AML-193 (cell line): ENCODE measurements at regions not wholly inside any gene's neighbourhood (a gene's known extent, or its start where the extent isn't known, plus 50 kb on each side); places are given as distances from the start of the nearest gene placed in this dataset.
A peak's percentile ranks its signal among the peaks of the same experiment; 100 is the strongest.

ENCODE experiments used
- DNase-seq, 2 experiments: peaks; one replicate each; lab custom pipeline; 2025; lab: John Stamatoyannopoulos, UW

DNA sequence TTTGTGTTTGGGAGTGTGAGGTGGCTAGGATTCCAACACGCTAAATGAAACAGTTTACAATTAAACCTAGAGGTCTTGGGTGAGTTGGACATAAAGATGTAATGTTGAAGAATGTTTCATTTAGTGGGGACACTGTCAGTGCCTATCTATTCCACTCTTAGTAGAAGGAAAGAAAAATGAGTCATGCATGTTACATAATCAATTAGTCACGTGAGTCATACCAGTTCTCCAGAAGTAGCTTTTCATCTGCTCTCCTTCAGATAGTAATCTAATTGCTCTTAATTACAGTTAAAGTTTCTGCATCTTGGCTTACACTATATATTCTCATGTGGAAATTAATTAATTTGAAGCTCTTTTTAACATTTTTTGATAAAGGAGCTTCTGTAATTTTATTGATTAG, 115.7 kb upstream of the P2RY1 start:
- DNase-seq = peak; percentile 84 to 87

DNA sequence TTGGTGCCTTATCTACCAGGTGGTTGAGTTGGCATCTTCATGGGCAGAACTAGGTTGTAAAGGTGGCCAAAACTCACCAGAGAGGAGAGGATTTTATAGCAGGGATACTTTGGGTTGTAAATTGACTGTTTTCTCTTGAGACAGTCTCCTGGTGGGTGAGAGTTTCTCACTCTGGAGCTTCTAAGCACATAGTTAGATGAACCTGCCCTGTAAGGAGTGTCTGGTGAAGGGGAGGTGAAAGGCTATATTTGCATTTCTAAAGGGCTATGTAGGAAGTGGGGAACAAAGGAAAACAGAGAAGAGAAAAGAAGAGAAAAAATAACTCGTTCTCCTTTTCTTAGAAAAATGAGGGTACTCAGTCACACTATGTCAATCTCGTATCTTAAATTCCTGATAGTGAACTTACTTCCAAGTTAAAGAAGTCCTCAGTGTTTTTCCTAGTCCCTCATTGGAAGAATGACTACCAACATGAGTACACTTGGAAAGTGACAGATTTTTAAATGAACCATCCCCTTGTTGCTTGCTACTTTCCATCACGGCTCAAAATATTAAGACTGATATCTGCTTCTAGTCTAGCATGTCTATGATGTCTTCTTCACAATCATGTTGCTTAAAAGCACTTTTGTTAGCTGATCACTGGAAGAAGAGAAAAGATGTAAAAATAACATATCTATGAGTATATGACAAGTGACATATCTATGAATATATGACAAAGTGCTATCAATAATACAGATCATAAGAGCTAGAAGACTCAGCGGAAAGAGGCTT, 113.8 kb upstream of the P2RY1 start:
- no peak for DNase-seq

- no peak for DNase-seq
Observed at GRCh38 chr3:152724270-152724669, 110.7 kb upstream of the P2RY1 start.

DNA sequence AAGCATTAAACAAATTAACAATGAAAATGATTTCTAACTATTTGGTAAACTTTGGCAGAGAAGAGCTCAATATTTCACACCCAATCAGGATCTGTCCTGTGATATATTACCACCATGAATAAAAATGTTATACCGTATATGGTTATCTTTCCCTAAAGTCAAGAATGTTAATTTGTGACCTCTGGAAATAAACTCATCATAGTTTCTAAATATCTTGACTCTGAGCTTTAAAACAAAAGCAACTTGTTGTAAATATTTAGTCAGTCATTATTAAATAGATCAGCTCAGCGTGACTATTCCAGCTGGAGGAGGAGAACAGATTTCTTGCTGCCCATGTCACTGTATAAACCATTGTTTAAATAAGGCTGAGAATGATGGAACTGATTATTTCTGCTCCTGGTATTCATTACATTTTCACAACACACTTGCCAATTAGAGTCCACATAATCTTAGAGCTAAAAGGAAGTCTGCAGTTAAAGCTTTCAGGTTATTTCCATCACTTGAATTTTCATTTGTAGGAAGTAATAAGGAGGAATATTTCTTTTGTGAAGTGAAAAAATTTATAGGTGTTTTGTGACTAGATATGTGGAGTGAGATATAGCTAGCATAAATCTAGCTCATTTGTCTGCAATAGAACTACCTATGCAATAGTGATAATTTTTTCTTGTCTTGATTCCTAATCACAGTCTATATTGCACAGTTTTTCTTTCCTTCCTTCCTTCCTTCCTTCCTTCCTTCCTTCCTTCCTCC, 106.5 kb upstream of the P2RY1 start:
- no peak for DNase-seq

DNA sequence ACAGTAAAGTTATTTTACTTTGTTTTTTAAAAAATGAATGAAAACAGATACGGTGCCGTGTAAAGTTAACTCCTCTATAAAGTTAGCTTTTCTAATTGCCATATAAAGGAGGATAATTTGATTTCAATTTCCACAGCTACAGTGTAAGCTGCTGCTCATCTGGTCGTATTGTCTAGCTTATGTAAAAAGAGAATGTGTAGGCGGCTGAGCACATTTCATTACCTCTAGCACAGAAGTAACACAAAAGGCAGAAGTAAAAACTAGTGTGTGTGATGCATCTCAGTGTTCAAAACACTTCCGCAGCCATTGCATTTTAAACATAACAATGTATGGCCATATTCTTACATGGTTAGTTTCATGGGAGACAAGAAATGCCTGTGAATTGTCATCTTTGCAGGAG, 105.0 kb upstream of the P2RY1 start:
- DNase-seq = no peak

- no peak for DNase-seq
Observed at GRCh38 chr3:152731511-152731910, 103.4 kb upstream of the P2RY1 start.

GRCh38 chr3:152733584-152734119, 101.3 kb upstream of the P2RY1 start:
- no peak for DNase-seq

DNA sequence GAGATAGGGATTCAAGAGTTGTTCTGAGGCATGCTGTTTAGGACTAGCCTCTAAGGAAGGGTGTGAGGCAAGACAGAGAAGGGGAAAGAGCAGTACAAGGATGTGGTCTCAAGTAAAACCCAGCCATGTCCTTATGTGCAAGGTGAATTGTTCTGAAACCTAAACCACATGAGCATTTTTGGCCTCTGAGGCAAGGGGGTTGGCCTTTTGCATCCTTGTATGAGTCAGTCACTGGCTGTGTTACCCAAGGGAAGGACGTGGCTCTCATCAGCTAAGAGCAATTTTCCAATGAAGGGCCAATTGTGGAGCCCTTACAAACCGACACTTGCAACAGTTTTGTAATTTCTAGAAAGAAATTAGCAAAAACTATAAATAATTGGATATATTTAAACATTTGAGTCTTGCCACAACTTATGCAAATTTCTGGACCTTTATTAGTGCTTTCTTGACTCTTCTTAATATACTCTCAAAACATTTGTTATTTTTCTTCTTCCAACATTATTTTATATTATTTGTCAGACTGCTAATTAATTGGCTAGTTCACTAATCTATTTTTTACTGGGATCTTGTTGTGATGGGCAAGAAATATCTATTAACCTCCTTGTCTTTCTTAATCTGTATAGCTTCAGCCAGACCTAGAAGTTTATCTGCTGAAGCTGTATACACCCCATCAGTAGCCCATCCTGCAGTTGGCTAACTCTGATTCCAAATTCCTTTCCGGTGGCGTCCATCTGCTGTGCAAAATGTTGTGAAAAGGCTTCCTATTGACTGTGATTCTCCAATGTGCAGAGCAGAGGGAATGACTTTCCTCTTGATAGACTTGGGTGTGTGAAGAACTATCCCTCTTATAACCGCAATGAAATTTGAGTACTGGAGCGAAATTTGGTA, 97.7 kb upstream of the P2RY1 start:
- peak; percentile 53 for DNase-seq

- peak; percentile 32 to 47 for DNase-seq
Observed at GRCh38 chr3:152738656-152739055, 96.3 kb upstream of the P2RY1 start.

GRCh38 chr3:152742368-152743347, 92.3 kb upstream of the P2RY1 start:
- DNase-seq = no peak

DNA sequence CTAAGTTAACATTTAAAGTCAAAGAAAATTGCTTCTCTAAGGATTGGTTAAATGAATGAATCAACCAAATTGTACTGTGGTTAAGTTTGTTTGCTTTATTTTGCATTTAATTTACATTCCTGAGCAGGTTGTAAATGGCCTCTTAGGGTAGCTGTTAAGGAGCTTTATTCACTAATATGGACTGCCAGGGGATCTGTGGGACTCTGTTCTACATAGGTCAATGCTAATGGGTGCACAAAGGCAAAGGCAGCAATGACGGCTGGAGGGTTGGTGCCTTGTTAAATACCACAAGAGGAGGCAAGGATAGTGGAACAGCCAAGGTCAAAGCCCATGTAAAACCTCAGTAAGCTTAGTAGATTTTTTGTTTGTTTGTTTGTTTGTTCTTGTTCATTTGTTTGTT, 89.3 kb upstream of the P2RY1 start:
- no peak for DNase-seq

GRCh38 chr3:152754303-152754702, 80.6 kb upstream of the P2RY1 start:
- no peak for DNase-seq

DNA sequence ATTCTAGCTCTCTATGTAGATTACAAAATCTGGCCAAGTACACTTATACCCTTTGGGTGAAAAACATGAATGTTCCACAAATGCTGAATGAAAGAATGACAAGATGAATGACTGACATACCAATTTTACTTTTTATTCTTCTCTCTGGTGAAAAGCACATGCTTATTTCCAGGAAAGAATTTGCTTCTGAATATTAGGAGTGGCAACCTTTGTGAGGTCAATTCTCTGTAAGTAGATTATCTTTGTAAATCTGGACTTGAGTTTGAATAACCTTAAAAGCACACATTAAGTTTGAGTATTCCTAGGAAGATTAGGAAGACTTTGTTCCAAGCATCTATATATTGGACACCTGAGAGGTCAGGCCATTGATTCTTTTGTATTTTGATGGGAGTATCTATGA, 78.1 kb upstream of the P2RY1 start:
- no peak for DNase-seq

DNA sequence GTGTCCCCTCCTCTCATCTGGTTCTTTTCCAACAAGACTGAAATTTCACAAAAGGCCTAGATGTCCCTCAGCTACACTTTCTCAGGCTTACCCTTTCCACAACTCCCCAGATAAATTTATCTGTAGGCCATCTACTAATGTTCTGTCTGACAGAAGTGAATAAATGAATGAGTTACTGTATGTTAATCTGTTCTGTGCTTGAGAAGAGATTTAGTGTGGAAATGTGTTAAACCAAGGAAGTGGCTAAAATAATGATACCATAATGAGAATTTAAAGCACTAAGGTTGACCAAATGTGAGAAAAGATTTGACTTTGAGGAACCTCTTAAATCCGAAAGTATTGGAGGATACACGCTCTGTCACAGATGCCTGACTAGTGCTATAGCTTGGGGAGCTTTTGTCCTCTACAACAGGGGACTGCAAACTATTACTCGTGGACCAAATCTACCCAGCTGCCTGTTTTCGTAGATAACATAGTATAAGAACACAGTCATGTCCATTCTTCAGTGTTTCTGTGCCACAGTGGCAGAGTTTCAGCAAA, 74.8 kb upstream of the P2RY1 start:
- no peak for DNase-seq

DNA sequence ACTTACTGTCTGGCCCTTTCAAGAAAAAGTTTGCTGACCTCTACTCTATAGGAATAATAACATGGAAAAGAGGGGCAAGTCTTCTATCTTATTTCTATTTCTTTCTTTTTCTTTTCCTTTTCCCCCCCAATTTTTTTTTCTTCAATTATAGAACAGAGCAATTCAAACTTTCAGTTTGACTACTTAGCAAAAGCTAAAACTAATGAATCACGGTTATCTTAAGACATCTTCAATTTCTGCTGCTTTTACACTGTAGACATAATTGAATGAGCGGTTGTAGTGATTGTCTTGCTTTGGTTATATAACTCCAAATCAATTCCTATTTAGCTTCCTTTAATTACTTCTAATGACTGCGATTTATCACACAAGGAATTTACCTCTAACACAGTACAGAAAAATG, 74.3 kb upstream of the P2RY1 start:
- no peak for DNase-seq

DNA sequence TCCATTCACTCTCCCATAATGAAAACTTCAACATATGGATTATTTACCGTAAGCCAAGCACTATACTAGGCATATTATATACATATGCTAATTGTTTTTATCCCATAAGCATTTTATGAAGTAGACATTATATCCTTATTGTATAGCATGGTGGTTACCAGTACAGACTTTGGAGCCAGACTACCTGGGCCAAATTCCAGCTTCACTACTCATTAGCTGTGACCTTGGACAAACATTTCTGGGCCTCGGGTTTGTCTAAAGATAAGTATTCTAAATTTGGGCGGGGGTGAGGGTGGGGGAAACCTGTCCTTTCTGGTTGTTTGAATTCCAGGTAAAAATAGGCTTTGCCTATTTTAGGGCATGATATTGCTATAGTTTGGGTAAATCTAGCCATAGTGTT, 66.5 kb upstream of the P2RY1 start:
- no peak for DNase-seq

- DNase-seq = peak; percentile 89
Observed at GRCh38 chr3:152769523-152769922, 65.4 kb upstream of the P2RY1 start.

- DNase-seq = no peak
Observed at GRCh38 chr3:152770296-152770695, 64.6 kb upstream of the P2RY1 start.

DNA sequence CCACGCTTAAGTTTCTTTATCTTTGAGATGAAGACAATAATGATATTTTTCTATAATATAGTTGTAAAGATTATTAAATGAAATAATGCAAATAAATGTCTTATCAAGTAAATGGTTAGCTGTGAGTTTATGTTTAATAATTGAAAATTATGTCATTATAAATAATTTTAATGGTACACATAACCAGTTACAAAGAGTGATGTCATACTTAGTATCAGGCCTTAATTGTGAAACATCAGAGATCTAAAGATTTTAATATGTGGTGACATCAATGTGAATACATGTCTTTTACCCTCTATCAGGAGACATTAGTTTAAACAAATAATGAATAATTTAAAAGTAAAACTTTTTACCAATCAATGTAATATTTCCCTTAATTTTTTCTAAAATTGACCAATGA, 63.8 kb upstream of the P2RY1 start:
- DNase-seq = no peak

GRCh38 chr3:152772674-152773225, 62.2 kb upstream of the P2RY1 start:
- no peak for DNase-seq

DNA sequence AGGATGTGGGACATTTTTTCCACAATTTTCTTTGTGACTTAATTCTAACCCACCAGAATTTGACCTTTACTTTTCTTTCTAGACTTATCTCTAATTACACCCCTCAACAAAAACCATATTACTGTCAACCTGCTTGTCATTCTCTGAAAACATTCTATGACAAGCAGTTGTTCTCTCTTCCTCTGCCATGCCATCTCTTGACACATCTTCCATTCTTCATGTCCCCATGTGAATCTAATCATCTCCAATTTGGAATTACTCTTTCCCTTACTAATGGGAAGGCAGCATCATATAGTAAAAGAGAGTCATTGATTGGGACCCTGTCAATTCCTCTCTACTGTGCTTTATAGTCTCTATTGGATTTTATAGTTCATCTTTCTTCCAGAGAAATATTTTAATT, 61.3 kb upstream of the P2RY1 start:
- DNase-seq = no peak
